Neural crest cell (in vitro differentiated cells): ENCODE measurements at regions not wholly inside any gene's neighbourhood (a gene's known extent, or its start where the extent isn't known, plus 50 kb on each side); places are given as distances from the start of the nearest gene placed in this dataset.

Source experiments
- DNase-seq: peaks from one replicate; pipeline ENCODE4 v3.0.0; 2021; ENCODE audit warnings: low read depth, mixed read lengths, low spot score
- H3K27ac Mint-ChIP-seq: one replicate; pipeline ENCODE4 v1.8.0; 2021; ENCODE audit warnings: mild to moderate bottlenecking, mixed read lengths; ENCODE audit not compliant: unreplicated experiment
- H3K27me3 Mint-ChIP-seq: 2 replicates; pipeline ENCODE4 v1.8.0; 2021; ENCODE audit warnings: low read depth, mild to moderate bottlenecking, mixed read lengths
- H3K36me3 Mint-ChIP-seq: 2 replicates; pipeline ENCODE4 v1.8.0; 2021; ENCODE audit warnings: low read depth, mild to moderate bottlenecking, mixed read lengths
- H3K4me1 Mint-ChIP-seq: 2 replicates; pipeline ENCODE4 v1.8.0; 2021; ENCODE audit warnings: mixed read lengths
- H3K4me3 Mint-ChIP-seq: one replicate; pipeline ENCODE4 v1.8.0; 2021; ENCODE audit warnings: mild to moderate bottlenecking, mixed read lengths
- H3K9me3 Mint-ChIP-seq: 2 replicates; pipeline ENCODE4 v1.8.0; 2021; ENCODE audit warnings: mixed read lengths
- TF ChIP-seq, protein P1 (sequence below): fragments of 200-600 bp; sonication (generic); conservative IDR thresholded peaks from 2 replicates; pipeline ENCODE4 v1.5.0; 2021; ENCODE audit warnings: antibody characterized with exemption, mild to moderate bottlenecking

DNA sequence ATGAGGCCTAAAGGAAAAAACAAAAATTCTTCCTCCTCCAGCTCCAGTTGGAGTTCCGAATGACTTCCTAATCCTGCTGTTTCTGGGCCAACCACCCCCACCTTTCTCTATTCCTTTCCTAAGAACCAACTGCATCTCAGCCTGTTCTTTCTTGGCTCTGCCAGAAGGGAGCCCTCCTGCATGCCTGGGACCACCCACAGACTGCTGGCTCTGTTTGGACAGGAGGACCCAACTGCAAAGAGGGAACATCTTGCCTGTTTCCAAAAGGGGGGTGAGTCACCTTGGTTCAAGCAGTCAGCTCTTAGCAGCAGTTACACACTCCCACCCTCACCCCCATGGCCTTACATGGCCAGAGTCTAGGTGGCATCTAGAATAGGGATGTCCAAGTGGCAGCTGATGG is 116.0 kb upstream of the PRICKLE2 start:
- peaks cover 54% of the 10 kb centered on the region for H3K4me1 Mint-ChIP-seq
- H3K27me3 Mint-ChIP-seq = no peaks in the 10 kb centered on the region
- H3K9me3 Mint-ChIP-seq = peaks cover 3% of the 10 kb centered on the region
- DNase-seq = no peak
- no peak overlapping the region for H3K27ac Mint-ChIP-seq
- no peaks in the 10 kb centered on the region for H3K36me3 Mint-ChIP-seq
- TF ChIP-seq, protein P1, sequence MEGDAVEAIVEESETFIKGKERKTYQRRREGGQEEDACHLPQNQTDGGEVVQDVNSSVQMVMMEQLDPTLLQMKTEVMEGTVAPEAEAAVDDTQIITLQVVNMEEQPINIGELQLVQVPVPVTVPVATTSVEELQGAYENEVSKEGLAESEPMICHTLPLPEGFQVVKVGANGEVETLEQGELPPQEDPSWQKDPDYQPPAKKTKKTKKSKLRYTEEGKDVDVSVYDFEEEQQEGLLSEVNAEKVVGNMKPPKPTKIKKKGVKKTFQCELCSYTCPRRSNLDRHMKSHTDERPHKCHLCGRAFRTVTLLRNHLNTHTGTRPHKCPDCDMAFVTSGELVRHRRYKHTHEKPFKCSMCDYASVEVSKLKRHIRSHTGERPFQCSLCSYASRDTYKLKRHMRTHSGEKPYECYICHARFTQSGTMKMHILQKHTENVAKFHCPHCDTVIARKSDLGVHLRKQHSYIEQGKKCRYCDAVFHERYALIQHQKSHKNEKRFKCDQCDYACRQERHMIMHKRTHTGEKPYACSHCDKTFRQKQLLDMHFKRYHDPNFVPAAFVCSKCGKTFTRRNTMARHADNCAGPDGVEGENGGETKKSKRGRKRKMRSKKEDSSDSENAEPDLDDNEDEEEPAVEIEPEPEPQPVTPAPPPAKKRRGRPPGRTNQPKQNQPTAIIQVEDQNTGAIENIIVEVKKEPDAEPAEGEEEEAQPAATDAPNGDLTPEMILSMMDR = no peak
- H3K4me3 Mint-ChIP-seq = no peak overlapping the region

- no peak for DNase-seq
- Mint-ChIP-seq H3K4me3 (no peak overlapping the region), H3K27ac (no peak overlapping the region), H3K36me3 (no peaks in the 10 kb centered on the region), H3K27me3 (no peaks in the 10 kb centered on the region), H3K9me3 (peaks cover 3% of the 10 kb centered on the region), H3K4me1 (peaks cover 53% of the 10 kb centered on the region)
- TF ChIP-seq, protein P1 = no peak
Observed at GRCh38 chr3:64340641-64341101, 115.4 kb upstream of the PRICKLE2 start.

DNA sequence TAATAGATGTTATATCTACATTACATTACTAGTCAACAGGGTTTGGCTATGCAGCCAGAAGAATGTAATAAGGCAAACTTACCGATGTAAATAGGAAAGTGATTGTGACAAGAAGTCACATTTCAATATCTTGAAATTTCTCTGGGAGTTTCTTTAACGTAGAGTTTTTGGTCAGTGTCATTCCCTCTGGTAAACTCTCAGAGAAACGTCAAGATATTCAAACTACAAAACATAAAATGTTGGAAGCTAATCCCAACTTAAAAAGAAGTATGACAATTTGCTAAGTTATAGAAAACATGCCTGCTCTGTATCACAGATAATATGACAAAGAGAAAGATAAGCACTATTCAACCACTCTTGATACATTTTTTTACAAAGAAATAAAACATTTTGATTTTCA is 111.2 kb upstream of the PRICKLE2 start:
- Mint-ChIP-seq H3K4me3 (no peak overlapping the region), H3K27ac (no peak overlapping the region), H3K27me3 (no peaks in the 10 kb centered on the region), H3K4me1 (peaks cover 27% of the 10 kb centered on the region), H3K36me3 (no peaks in the 10 kb centered on the region), H3K9me3 (peaks cover 3% of the 10 kb centered on the region)
- TF ChIP-seq, protein P1 = no peak
- DNase-seq = no peak

DNA sequence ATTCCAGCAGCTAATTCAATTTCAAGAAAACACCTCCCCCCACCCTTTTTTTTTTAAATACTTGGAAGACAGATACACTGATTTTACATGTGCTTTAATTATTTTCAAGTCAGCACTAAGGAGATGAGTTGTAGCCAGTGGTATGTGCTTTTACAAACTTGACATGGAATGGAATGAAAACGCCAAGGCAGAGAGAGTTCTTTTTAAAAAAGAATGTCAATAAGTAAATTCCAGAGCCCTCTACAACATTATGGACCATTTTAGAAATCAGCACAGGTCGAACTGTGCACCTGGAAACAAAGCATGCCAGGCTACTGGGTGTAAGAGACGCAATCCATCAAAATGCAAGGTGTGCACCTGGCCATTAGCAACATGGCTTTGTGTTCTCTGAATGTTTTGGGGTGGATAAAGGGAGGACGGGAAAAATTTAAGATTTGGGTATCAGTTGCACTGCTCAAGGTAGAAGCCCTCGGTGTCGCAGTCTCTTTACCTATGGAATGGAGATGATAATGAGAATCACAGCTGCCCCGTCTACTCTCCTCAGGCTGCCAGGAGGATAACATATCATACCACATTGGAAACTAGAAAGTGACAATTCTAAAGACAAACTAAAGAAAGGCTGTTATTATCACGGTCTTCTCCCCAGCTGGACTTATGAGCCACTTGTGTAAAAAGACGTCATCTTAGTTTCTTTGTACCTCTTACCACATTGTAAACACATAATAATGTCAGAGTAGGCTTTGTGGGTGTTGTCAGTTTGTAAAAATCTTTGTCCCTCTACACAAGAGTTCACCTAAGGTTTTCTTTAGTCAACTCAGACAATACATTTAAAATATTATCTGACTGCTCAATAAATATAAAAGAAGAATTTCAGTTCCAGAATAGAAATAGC is 107.4 kb upstream of the PRICKLE2 start:
- TF ChIP-seq, protein P1 = no peak
- Mint-ChIP-seq H3K4me1 (peaks cover 17% of the 10 kb centered on the region), H3K4me3 (no peak overlapping the region), H3K36me3 (no peaks in the 10 kb centered on the region), H3K27ac (no peak overlapping the region), H3K27me3 (no peaks in the 10 kb centered on the region), H3K9me3 (peaks cover 4% of the 10 kb centered on the region)
- DNase-seq = no peak

GRCh38 chr3:64331605-64332004 is 106.3 kb upstream of the PRICKLE2 start:
- H3K27me3 Mint-ChIP-seq = no peaks in the 10 kb centered on the region
- H3K4me3 Mint-ChIP-seq = no peak overlapping the region
- H3K27ac Mint-ChIP-seq = no peak overlapping the region

More at GRCh38 chr3:64331605-64332004, 106.3 kb upstream of the PRICKLE2 start:
- H3K36me3 Mint-ChIP-seq = no peaks in the 10 kb centered on the region
- peaks cover 4% of the 10 kb centered on the region for H3K9me3 Mint-ChIP-seq
- TF ChIP-seq, protein P1 = no peak
- H3K4me1 Mint-ChIP-seq = peaks cover 17% of the 10 kb centered on the region
- no peak for DNase-seq
